GM23338 (cell line): ENCODE measurements at regions not wholly inside any gene's neighbourhood (a gene's known extent, or its start where the extent isn't known, plus 50 kb on each side); places are given as distances from the start of the nearest gene placed in this dataset.

Source experiments
- ATAC-seq: fragments of 200-7000 bp; cut with Tn5 transposase; 3 replicates; pipeline ENCODE4 v1.9.1; 2020
- DNase-seq: peaks from one replicate; pipeline ENCODE4 v3.0.0-alpha.2; 2015; ENCODE audit warnings: low spot score
- H2AFZ ChIP-seq: fragments of 200-600 bp; sonication (generic); 2 replicates; pipeline ENCODE4 v1.8.0; 2016; ENCODE audit warnings: antibody characterized with exemption, mild to moderate bottlenecking, moderate library complexity
- H3F3A ChIP-seq: fragments of 200-600 bp; sonication (generic); replicated peaks from 2 replicates; pipeline ENCODE4 v1.8.0; 2017; ENCODE audit warnings: antibody characterized with exemption, mixed run types, low read depth
- H3K27ac ChIP-seq: fragments of 200-600 bp; sonication (generic); 2 replicates; pipeline ENCODE4 v1.6.1; 2016; ENCODE audit warnings: low read depth
- H3K27me3 ChIP-seq: fragments of 200-600 bp; sonication (generic); 2 replicates; pipeline ENCODE4 v1.8.0; 2016; ENCODE audit warnings: mild to moderate bottlenecking, mixed run types, moderate library complexity; ENCODE audit not compliant: insufficient read depth
- H3K36me3 ChIP-seq: fragments of 200-600 bp; sonication (generic); 2 replicates; pipeline ENCODE4 v1.8.0; 2016; ENCODE audit warnings: mild to moderate bottlenecking; ENCODE audit not compliant: insufficient read depth
- H3K4me1 ChIP-seq: fragments of 200-600 bp; sonication (generic); 2 replicates; pipeline ENCODE4 v1.8.0; 2016; ENCODE audit warnings: mild to moderate bottlenecking, moderate library complexity; ENCODE audit not compliant: insufficient read depth
- H3K4me2 ChIP-seq: fragments of 200-600 bp; sonication (generic); 2 replicates; pipeline ENCODE4 v1.7.1; 2017; ENCODE audit warnings: mixed run types
- H3K4me3 ChIP-seq: fragments of 200-600 bp; sonication (generic); 2 replicates; pipeline ENCODE4 v1.6.1; 2016; ENCODE audit warnings: mixed run types
- H3K79me2 ChIP-seq: fragments of 200-600 bp; sonication (generic); replicated peaks from 2 replicates; pipeline ENCODE4 v1.8.0; 2017; ENCODE audit warnings: mild to moderate bottlenecking; ENCODE audit not compliant: insufficient read depth
- H3K9me2 ChIP-seq: fragments of 200-600 bp; sonication (generic); 2 replicates; pipeline ENCODE4 v1.8.0; 2017; ENCODE audit not compliant: insufficient read depth
- H4K20me1 ChIP-seq: fragments of 200-600 bp; sonication (generic); replicated peaks from 2 replicates; pipeline ENCODE4 v1.8.0; 2017; ENCODE audit warnings: mild to moderate bottlenecking; ENCODE audit not compliant: insufficient read depth
- H3K27ac Mint-ChIP-seq: 2 replicates; pipeline ENCODE4 v1.8.0; 2020; ENCODE audit warnings: inconsistent platforms, mild to moderate bottlenecking, moderate library complexity, mixed read lengths
- H3K27me3 Mint-ChIP-seq: 3 replicates; pipeline ENCODE4 v1.8.0; 2022; ENCODE audit warnings: low read depth, mild to moderate bottlenecking, moderate library complexity, mixed read lengths, inconsistent platforms; ENCODE audit not compliant: insufficient read depth, poor library complexity
- H3K36me3 Mint-ChIP-seq: 3 replicates; pipeline ENCODE4 v1.8.0; 2021; ENCODE audit warnings: low read depth, mild to moderate bottlenecking, inconsistent platforms, moderate library complexity, mixed read lengths
- H3K4me1 Mint-ChIP-seq: 3 replicates; pipeline ENCODE4 v1.8.0; 2020; ENCODE audit warnings: mild to moderate bottlenecking, inconsistent platforms, mixed read lengths
- H3K4me3 Mint-ChIP-seq: 3 replicates; pipeline ENCODE4 v1.8.0; 2021; ENCODE audit warnings: moderate library complexity, mild to moderate bottlenecking, inconsistent platforms, mixed read lengths
- H3K9me3 Mint-ChIP-seq: 3 replicates; pipeline ENCODE4 v1.8.0; 2020; ENCODE audit warnings: moderate library complexity, mild to moderate bottlenecking, inconsistent platforms, mixed read lengths
- CREB1 ChIP-seq: fragments of 250-450 bp; sonication (Bioruptor Pico); IDR thresholded peaks from 2 replicates; pipeline ENCODE4 v1.5.0; 2020; ENCODE audit warnings: low read depth, mild to moderate bottlenecking, moderate library complexity
- CTCF ChIP-seq, 2 experiments: fragments of 200-600 bp in 1 of 2; sonication (generic) in 1 of 2; conservative IDR thresholded peaks; 2 replicates each; pipeline versions ENCODE4 v1.5.1 to v1.6.1; 2016 to 2017; ENCODE audit warnings: antibody characterized with exemption in 2 of 2, low read depth in 2 of 2, mild to moderate bottlenecking in 2 of 2, moderate library complexity in 1 of 2
- ETS1 ChIP-seq: IDR thresholded peaks from 2 replicates; pipeline ENCODE4 v1.6.1; 2016; ENCODE audit warnings: antibody characterized with exemption
- EZH2 ChIP-seq: fragments of 200-600 bp; sonication (generic); IDR thresholded peaks from one replicate; pipeline ENCODE4 v1.8.0; 2017; ENCODE audit warnings: antibody characterized with exemption, mild to moderate bottlenecking, low read depth; ENCODE audit not compliant: unreplicated experiment
- EZH2phosphoT487 ChIP-seq: fragments of 200-600 bp; sonication (generic); IDR thresholded peaks from one replicate; pipeline ENCODE4 v1.8.1; 2018; ENCODE audit warnings: antibody characterized with exemption; ENCODE audit not compliant: unreplicated experiment
- JUNB ChIP-seq: IDR thresholded peaks from one replicate; pipeline ENCODE4 v1.6.1; 2016; ENCODE audit warnings: antibody characterized with exemption; ENCODE audit not compliant: unreplicated experiment
- NANOG ChIP-seq: IDR thresholded peaks from 2 replicates; pipeline ENCODE4 v1.6.1; 2016; ENCODE audit warnings: antibody characterized with exemption, borderline replicate concordance
- POLR2AphosphoS5 ChIP-seq: IDR thresholded peaks from 2 replicates; pipeline ENCODE4 v1.6.1; 2016; ENCODE audit warnings: antibody characterized with exemption, low read depth
- REST ChIP-seq: IDR thresholded peaks from one replicate; pipeline ENCODE4 v1.6.1; 2018; ENCODE audit warnings: antibody characterized with exemption; ENCODE audit not compliant: unreplicated experiment
- STAT1 ChIP-seq: IDR thresholded peaks from one replicate; pipeline ENCODE4 v1.6.1; 2016; ENCODE audit warnings: antibody characterized with exemption; ENCODE audit not compliant: unreplicated experiment
- ZNF114 ChIP-seq: fragments of 250-450 bp; sonication (Bioruptor Pico); IDR thresholded peaks from 2 replicates; pipeline ENCODE4 v1.5.0; 2020; ENCODE audit warnings: mild to moderate bottlenecking, moderate library complexity

- no peak overlapping the region for H3K4me3 Mint-ChIP-seq
- no peaks in the 10 kb centered on the region for H3K36me3 Mint-ChIP-seq
- H3K4me1 ChIP-seq = peaks cover 20% of the 10 kb centered on the region
- H3K4me3 ChIP-seq = no peak overlapping the region
- H3K27me3 ChIP-seq = no peaks in the 10 kb centered on the region
- no peaks in the 10 kb centered on the region for H3K36me3 ChIP-seq
- no peaks in the 10 kb centered on the region for H3F3A ChIP-seq
- peaks cover 11% of the 10 kb centered on the region for H3K27me3 Mint-ChIP-seq
- H3K4me2 ChIP-seq = no peak overlapping the region
- H3K9me3 Mint-ChIP-seq = 0 out of 3 replicates have a peak, but pooled peaks cover 3% of the 10 kb centered on the region
- H3K27ac Mint-ChIP-seq = no peak overlapping the region
- no peaks in the 10 kb centered on the region for H4K20me1 ChIP-seq
- DNase-seq (no peak), ATAC-seq (no peak)
- H3K4me1 Mint-ChIP-seq = peaks cover 38% of the 10 kb centered on the region
- H3K79me2 ChIP-seq = no peaks in the 10 kb centered on the region
- H3K9me2 ChIP-seq = peaks cover 8% of the 10 kb centered on the region
- no peak overlapping the region; the same call in 1 of the 2 replicates for H2AFZ ChIP-seq
- no peak overlapping the region for H3K27ac ChIP-seq
- no peak for TF ChIP-seq NANOG
- no peak for TF ChIP-seq STAT1
- TF ChIP-seq EZH2phosphoT487 = no peak
- TF ChIP-seq ETS1 = no peak
- no peak for TF ChIP-seq REST
- TF ChIP-seq EZH2 = no peak
- no peak for TF ChIP-seq JUNB
- no peak for TF ChIP-seq CTCF (conservative IDR thresholded peaks at IDR 0.05; ENCODE audit: low read depth in 2 of 2)
- no peak for TF ChIP-seq ZNF114
- no peak for TF ChIP-seq CREB1
- no peak for TF ChIP-seq POLR2AphosphoS5
Measured at GRCh38 chr10:126840576-126841135, 64.6 kb upstream of the DOCK1 start.
